ENCODE measurements at regions not wholly inside any gene's neighbourhood (a gene's known extent, or its start where the extent isn't known, plus 50 kb on each side); places are given as distances from the start of the nearest gene placed in this dataset.

GRCh38 chr6:138572167-138572875 is 73.0 kb upstream of the NHSL1 start (continued):
- TF ChIP-seq, protein P1, sequence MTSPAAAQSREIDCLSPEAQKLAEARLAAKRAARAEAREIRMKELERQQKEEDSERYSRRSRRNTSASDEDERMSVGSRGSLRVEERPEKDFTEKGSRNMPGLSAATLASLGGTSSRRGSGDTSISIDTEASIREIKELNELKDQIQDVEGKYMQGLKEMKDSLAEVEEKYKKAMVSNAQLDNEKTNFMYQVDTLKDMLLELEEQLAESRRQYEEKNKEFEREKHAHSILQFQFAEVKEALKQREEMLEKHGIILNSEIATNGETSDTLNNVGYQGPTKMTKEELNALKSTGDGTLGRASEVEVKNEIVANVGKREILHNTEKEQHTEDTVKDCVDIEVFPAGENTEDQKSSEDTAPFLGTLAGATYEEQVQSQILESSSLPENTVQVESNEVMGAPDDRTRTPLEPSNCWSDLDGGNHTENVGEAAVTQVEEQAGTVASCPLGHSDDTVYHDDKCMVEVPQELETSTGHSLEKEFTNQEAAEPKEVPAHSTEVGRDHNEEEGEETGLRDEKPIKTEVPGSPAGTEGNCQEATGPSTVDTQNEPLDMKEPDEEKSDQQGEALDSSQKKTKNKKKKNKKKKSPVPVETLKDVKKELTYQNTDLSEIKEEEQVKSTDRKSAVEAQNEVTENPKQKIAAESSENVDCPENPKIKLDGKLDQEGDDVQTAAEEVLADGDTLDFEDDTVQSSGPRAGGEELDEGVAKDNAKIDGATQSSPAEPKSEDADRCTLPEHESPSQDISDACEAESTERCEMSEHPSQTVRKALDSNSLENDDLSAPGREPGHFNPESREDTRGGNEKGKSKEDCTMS (CRISPR knock-in tag; conservative IDR thresholded peaks at IDR 0.05), result 0 out of 2 replicates have a peak, but pooled peaks have one; percentile 71
- TF ChIP-seq ATF7-NPFF (CRISPR knock-in tag; IDR thresholded peaks at IDR 0.05; ENCODE audit: low read depth) (peak; percentile 68), ZHX1 (CRISPR knock-in tag; IDR thresholded peaks at IDR 0.05; ENCODE audit: low read depth) (no peak), SMYD3 (CRISPR knock-in tag; IDR thresholded peaks at IDR 0.05) (0 out of 2 replicates have a peak, but pooled peaks have one; percentile 14), SRY (CRISPR knock-in tag; IDR thresholded peaks at IDR 0.05) (no peak), ZNF431 (CRISPR knock-in tag; IDR thresholded peaks at IDR 0.05; ENCODE audit: borderline replicate concordance, low read depth) (peak; percentile 85), ZNF24 (IDR thresholded peaks at IDR 0.05) (no peak), ASH2L (IDR thresholded peaks at IDR 0.05; ENCODE audit: insufficient read length, low read depth, low read length) (peak; percentile 84), MEF2D (CRISPR knock-in tag; IDR thresholded peaks at IDR 0.05) (peak; percentile 33; the same call in 1 of the 2 replicates), ZNF333 (CRISPR knock-in tag; IDR thresholded peaks at IDR 0.05; ENCODE audit: borderline replicate concordance) (no peak), PCBP2 (optimal IDR thresholded peaks at IDR 0.05; ENCODE audit: low read depth, low read length, poor library complexity, severe bottlenecking) (no peak), ZNF839 (CRISPR knock-in tag; IDR thresholded peaks at IDR 0.05; ENCODE audit: borderline replicate concordance) (peak; percentile 57; the same call in 1 of the 2 replicates), POGZ (CRISPR knock-in tag; IDR thresholded peaks at IDR 0.05) (peak; percentile 71), SNAPC2 (CRISPR knock-in tag; IDR thresholded peaks at IDR 0.05) (peak; percentile 83; the same call in 1 of the 2 replicates), BRD4 (CRISPR knock-in tag; IDR thresholded peaks at IDR 0.05) (0 out of 2 replicates have a peak, but pooled peaks have one; percentile 37), GZF1 (CRISPR knock-in tag; IDR thresholded peaks at IDR 0.05) (peak; percentile 85), KAT8 (CRISPR knock-in tag; IDR thresholded peaks at IDR 0.05) (peak; percentile 68; the same call in 1 of the 2 replicates), FOSL2 (CRISPR knock-in tag; IDR thresholded peaks at IDR 0.05) (peak; percentile 63), ZNF329 (CRISPR knock-in tag; IDR thresholded peaks at IDR 0.05; ENCODE audit: low read depth) (0 out of 2 replicates have a peak, but pooled peaks have one; percentile 9), TFDP1 (CRISPR knock-in tag; IDR thresholded peaks at IDR 0.05; ENCODE audit: borderline replicate concordance) (peak; percentile 67; the same call in 1 of the 2 replicates), KDM4B (CRISPR knock-in tag; IDR thresholded peaks at IDR 0.05) (peak; percentile 79; the same call in 1 of the 2 replicates), HHEX (CRISPR knock-in tag; IDR thresholded peaks at IDR 0.05) (no peak)
- TF ChIP-seq, protein P2, sequence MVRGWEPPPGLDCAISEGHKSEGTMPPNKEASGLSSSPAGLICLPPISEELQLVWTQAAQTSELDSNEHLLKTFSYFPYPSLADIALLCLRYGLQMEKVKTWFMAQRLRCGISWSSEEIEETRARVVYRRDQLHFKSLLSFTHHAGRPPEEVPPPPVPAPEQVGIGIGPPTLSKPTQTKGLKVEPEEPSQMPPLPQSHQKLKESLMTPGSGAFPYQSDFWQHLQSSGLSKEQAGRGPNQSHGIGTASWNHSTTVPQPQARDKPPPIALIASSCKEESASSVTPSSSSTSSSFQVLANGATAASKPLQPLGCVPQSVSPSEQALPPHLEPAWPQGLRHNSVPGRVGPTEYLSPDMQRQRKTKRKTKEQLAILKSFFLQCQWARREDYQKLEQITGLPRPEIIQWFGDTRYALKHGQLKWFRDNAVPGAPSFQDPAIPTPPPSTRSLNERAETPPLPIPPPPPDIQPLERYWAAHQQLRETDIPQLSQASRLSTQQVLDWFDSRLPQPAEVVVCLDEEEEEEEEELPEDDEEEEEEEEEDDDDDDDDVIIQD (CRISPR knock-in tag; IDR thresholded peaks at IDR 0.05; ENCODE audit: low read depth), result peak; percentile 95
